NCI-H1436 treated with DMSO at 0.1 percent for 48 hours (cell line): ENCODE measurements at regions not wholly inside any gene's neighbourhood (a gene's known extent, or its start where the extent isn't known, plus 50 kb on each side); places are given as distances from the start of the nearest gene placed in this dataset.
"Not testable (repeated sequence)": the region's sequence is repeated elsewhere in the genome, so short reads cannot be mapped to it uniquely, and the experiment has no call there.

ENCODE experiments used
- DNase-seq: peaks from one replicate; lab custom pipeline; 2025; lab: John Stamatoyannopoulos, UW

DNA sequence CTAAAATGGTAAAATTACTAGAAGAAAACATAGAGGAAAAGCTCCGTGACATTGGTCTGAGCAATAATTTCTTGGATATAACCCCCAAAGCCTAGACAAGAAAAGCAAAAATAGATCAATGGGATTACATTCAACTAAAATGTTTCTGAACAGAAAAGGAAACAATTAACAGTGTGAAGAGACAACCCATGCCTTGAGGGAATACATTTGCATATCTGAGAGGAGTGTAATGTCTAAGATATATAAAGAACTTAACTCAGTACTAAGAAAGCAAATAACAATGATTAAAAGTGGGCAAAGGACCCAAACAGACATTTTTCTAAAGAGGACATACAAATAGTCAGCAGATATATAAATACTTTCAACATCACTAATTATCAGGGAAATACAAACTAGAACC is 206.2 kb downstream of the VAPA start:
- DNase-seq = no peak

- DNase-seq = no peak
Measured at GRCh38 chr18:10120622-10121021, 206.8 kb downstream of the VAPA start.

GRCh38 chr18:10121028-10121427 is 207.2 kb downstream of the VAPA start:
- DNase-seq = no peak

- DNase-seq = peak; percentile 85
Measured at GRCh38 chr18:10121786-10122515, 208.1 kb downstream of the VAPA start.

GRCh38 chr18:10122988-10123950 is 209.5 kb downstream of the VAPA start:
- no peak for DNase-seq

GRCh38 chr18:10124071-10124470 is 210.3 kb downstream of the VAPA start:
- no peak for DNase-seq

DNA sequence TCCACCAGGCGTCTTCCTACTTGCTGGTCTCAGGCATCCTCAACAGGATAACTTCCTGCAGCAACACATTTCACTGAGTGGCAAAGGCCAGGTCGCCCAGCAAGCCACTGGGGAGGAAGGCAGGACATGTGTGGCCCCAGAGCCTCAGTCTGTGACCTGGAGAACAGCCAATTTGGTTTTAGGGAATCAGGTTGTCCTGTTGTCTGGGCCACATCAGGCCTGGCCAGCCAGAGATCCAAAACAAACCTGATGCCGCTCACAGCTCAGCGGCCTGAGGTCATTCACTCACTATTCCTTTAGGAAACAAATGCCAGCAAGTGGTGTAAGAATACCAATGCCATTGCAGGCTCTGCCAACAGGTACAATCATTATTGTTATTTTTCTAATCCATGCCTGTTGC is 210.7 kb downstream of the VAPA start:
- DNase-seq = no peak

GRCh38 chr18:10124967-10125366 is 211.2 kb downstream of the VAPA start:
- no peak for DNase-seq

DNA sequence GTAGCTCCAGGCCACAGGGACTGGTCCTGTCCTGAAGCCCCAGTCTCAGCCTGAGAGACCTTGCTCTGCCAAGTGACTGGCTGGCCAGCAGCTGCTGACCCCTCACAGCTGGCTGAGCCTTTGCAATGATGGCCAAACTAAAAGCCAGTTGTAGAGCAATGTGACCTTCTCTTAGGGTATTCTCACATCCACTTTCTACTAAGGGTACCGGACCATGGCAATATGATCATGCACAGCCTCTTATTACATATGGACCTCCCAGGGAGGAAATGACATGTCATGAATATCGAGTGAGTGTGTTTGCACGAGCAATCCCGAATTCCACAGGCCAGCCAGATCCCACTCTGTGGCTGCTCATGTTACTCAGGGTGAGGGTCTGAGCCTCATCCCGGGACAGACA is 213.9 kb downstream of the VAPA start:
- DNase-seq = no peak

- no peak for DNase-seq
Measured at GRCh38 chr18:10128921-10129501, 215.2 kb downstream of the VAPA start.

DNA sequence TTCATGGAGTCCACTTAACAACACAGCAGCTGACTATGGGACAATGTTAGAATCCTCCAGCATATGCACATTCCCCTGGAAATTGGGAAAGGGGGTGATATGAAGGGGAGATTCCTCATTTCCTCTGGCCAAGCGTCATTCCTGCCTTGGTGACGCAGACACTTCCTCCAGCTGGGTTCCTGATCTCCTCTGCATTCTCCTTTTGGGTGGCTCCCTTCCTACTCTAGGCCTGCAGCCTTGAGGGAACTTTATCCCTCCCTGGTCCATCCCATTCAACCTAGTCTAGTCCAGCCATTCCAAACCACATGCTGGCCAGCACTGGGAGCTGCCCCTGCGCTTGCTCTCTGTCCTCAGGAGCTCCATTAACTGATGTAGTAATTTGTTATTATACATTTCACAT is 216.8 kb downstream of the VAPA start:
- DNase-seq = no peak

DNA sequence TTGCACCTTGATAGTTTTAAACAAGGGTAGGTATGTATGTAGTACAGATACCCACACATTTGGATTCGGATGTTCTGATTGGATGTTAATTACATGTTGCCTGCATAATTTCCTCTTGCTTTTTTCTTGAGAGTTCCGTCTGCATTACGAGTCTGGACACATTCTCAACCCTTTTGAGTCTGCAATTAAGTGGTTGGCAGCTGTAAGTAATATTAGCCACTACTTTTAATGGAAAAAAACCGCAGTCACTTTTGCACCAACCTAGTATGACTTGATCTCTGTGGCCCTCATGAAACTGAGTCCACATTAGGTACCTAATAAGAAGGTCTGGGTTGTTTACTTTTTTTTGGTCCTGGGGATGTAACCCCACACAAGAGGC is 217.3 kb downstream of the VAPA start:
- no peak for DNase-seq

DNA sequence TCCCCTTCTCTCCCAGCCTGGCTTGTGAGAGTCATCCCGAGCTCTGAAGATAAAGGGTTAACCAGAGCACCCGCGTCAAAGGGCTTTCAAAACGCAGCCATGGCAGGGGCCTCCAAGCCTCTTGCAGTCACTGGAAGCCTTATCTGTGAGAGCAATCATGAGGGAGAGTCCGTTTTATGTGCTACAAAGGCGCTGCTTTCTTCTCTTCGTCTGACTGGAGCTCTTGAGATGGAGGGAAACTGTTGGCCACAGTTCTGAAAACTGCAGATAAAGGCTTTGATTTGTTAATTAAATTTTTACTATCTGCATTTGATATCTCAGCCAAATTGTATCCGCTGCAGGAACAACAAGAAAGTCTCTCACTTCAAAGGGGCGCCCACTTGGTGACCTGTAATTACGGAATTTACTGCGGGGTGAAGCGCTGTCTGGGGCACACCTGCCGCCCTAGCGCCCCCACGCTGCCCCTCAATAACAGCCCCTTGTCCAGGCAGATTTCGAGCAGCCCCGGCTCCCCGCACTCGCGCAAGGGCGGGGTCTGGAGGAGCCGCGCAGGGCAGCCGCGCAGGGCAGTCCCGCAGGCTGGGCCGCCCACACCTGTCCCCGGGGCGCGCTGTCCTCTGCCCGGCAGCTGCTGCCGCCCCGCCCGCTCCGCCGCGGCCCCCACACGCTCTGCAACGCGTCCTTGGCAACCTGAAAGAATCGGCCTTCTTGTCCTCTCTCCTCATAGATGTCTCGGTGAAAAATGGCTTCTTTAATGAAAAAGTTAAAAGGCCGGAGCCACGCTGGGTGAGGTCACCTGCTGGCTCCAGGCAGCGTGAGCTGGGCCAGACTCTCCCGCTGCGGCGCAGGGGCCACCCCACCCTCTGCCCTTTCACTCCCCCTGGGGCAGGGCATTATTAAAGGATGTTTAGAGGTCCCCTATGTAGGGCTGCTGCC is 217.9 kb downstream of the VAPA start:
- DNase-seq = no peak

- no peak for DNase-seq
Measured at GRCh38 chr18:10133516-10133915, 219.7 kb downstream of the VAPA start.

DNA sequence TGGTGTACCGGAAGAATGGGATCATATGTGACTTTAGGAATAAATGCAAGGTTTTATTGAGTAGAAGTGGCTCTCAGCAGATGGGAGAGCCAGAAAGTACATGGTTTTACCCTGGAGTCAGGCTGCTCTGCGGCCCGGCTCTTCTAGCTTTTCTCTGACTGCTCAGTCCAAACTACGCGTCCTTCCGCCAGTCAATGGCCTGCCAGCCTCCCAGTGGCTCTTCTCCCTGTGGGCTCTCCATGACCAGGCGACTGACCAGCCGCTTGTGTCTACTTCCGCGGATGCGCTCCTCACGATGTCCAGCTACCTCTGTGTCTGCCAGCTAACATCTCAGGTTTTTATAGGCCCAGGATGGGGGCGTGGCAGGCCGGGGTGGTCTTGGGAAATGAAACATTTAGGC is 220.4 kb downstream of the VAPA start:
- DNase-seq = no peak

- not testable (repeated sequence) for DNase-seq
Measured at GRCh38 chr18:10134749-10135148, 220.9 kb downstream of the VAPA start.

GRCh38 chr18:10135302-10135926 is 221.6 kb downstream of the VAPA start:
- DNase-seq = no peak

DNA sequence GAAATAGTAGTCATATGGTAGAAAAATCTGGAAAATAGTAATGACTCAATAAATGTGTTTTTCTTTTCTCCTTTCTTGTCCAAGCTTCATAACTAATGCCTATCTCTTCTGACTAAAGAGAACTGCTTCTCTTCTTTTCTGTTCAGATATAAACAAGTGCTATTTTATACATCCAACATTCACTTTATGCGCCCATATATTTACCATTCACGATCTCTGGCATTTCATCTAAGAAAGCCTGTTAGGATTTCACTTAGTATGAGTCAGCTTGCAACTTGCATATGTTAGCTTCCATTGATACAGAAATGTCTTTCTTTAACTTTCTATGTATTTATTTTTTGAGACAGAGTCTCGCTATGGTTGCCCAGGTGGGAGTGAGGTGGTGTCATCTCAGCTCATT is 224.9 kb downstream of the VAPA start:
- no peak for DNase-seq

DNA sequence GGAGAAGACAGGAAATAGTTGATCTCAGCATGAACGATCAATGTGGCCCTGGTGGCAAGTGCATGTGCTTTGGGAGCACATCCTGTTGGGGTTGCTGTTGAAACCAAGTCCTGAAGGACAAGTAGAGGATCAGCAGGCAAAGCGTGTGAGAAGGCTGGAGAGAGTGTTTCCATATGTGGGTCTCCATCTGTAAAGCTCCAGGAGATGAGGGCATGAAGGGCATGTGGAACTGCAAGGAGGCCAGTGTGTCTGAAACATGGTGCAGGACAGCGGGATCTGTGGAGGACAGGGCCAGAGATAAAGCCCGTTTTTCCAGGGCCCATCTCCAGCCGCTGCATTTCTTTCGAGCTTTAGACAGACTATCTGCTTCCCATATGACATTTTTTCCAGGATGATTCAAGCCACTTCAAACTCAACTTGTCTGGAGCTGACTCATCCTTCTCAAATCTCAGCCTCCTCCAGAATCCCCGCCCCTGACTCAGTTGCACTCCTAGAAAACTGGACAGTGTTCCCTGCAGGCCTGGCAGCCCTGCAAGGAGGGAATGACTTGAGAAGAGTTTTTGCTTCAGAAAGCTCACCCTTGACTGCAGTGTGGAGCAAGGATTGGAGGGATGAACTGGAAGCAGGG is 226.1 kb downstream of the VAPA start:
- DNase-seq = no peak

DNA sequence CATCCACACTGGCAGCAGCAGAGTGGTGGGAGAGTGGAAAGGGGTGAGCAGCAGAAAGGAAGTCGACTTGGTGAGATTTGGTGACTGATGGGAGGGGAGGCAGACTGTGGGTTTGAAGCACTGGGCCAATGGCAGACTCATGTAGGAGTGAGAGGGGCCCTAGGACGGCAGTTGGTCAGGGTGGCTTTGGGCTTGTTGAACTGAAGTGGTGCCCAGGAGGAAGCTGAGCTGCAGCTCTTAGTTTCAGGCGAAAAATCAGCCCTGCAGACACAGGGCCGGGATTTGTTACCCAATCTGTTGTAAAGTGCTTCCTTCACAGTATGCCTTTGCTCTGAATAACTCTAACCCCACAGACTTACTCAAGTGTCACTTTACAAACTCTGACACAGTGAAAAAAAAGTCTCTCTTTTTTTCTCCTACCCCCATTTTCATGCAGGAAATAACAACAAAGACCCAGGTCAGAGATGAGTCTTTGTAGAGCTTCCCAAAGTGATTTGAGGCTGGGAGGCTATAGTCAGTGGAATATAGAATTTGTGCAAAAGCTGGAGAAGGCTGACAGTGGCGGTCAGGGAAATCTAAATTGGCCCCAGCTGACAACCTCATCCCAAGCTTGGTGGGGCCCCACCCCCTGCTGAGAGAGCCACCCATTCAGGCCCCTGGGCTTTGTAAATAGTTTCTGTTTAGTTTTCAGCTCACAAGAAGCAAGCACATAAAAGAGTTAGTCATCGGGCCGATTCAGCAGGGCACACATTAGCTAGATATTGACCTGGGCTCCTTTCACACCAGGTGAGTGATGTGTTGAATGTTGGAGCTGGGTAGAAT is 226.9 kb downstream of the VAPA start:
- DNase-seq = no peak
